Gastrocnemius medialis (tissue), 4 donors: ENCODE measurements at regions not wholly inside any gene's neighbourhood (a gene's known extent, or its start where the extent isn't known, plus 50 kb on each side); places are given as distances from the start of the nearest gene placed in this dataset.
"Not testable (repeated sequence)": the region's sequence is repeated elsewhere in the genome, so short reads cannot be mapped to it uniquely, and the experiment has no call there.

ENCODE experiments used
- CTCF ChIP-seq, 5 experiments: fragments of 450-650 bp in 3 of 5; fragments of 200-600 bp in 2 of 5; sonication (generic) in 2 of 5; IDR thresholded peaks in 4 of 5; conservative IDR thresholded peaks in 1 of 5; 1 replicate in 4 of 5; 2 replicates in 1 of 5; pipeline ENCODE4 v1.5.1; 2016 to 2019; ENCODE audit warnings: antibody characterized with exemption in 5 of 5, mild to moderate bottlenecking in 3 of 5, moderate library complexity in 3 of 5
- POLR2A ChIP-seq, 2 donors: fragments of 450-650 bp; IDR thresholded peaks; one replicate each; pipeline ENCODE4 v1.6.1; 2017; ENCODE audit warnings: antibody characterized with exemption in 2 of 2, mild to moderate bottlenecking in 2 of 2, moderate library complexity in 2 of 2

- not testable (repeated sequence) for TF ChIP-seq CTCF (IDR thresholded peaks at IDR 0.05 in 4 of 5, conservative IDR thresholded peaks at IDR 0.05 in 1 of 5); POLR2A (IDR thresholded peaks at IDR 0.05)
These were observed 245.6 kb upstream of the RFC3 start for GRCh38 chr13:33572322-33572721.
